GM19240 (cell line): ENCODE measurements at regions not wholly inside any gene's neighbourhood (a gene's known extent, or its start where the extent isn't known, plus 50 kb on each side); places are given as distances from the start of the nearest gene placed in this dataset.
A peak's percentile ranks its signal among the peaks of the same experiment; 100 is the strongest.
"Not testable (repeated sequence)": the region's sequence is repeated elsewhere in the genome, so short reads cannot be mapped to it uniquely, and the experiment has no call there.

ENCODE experiments used
- DNase-seq: peaks from one replicate; pipeline ENCODE4 v3.0.0; 2011; ENCODE audit warnings: low spot score; ENCODE audit not compliant: insufficient read length

DNA sequence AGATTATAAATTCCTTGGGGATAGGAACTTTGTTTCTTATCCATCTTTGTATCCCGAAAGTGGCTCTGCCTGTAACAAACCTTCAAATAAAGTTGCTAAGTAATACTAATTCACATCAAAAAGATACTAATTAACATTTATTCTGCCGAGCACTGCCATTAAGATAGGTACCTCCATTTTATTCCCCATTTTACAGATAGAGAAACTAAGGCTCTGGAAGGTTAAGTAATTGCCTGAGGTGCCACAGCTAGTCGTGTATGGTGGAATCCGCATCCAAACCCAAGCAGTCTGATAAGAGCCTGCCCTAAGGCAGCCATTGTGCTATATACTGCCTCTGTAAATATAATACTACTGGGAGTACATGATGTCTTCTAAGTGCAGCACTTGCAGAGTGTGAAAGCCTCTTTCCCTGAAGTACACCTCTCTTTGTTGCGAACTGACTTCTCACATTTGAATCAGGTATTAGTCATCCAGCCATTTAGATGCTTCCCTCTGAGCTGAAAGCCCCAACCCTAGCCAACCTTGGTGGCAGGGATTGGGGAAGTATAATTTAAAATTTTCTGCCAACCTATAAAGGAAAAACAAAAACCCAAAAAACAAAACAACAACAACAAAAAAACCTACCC lies 78.5 kb upstream of the CHD2 start:
- no peak for DNase-seq

DNA sequence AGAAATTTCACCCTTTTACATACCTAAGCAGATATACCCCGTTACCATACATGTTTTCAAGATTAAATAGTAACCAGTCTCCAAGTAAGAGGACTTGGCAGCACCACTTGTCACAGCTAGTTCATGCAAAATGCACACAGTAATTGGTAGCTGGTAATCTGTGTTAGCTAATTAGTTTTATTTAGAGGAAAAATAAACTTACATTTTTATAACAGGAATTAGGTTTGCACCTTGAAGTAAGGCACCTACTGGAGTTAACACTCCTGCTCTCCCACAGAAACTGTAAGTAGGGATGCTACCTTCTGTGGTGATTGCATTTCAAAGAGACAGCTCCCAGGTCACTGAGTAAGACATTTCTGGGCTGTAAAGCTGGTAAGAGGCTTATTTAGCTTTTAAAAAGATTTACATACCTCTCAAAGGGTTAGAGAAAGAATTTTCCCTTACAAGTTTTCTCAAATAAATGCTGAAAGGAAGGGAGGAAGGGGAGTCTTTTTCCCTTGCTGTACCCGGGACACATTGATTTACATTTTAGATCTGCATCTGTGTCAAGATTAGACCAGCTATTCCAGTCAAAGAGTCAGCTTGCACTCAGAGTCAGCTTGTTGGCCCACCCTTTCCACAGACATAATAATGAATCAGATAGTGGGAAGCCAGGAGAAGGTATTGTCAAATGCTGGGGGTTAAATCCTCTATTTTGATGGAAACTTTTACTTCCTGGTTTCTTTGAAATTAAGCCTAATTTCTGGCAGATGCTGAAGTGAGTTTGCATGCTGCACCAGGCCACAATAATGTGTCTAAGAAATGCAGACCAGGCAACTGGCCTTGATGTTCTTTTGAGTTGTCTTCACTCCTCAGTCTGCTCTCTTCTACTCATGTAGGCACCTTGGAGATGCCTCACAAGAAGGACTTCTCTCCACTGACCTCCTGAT lies 77.6 kb upstream of the CHD2 start:
- DNase-seq: no peak

DNA sequence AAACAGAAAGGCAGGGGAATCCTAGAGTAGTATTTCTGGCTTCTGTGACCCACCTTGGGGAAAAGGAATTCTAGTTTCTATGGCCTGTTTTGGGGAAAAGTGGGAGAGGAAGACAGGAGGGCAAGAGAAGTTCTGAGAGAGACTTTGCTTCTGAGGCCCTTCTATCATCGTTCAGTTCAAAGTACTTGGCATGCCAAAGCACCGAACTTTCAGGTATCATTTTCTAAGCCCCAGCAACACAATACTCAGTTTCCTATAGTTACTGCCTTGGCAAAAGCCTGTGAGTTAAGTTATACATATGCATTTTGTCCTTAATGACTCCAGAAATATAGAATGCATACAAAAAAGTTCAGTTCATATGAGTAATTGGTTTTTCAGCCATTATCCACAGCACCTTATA lies 74.1 kb upstream of the CHD2 start:
- no peak for DNase-seq

DNA sequence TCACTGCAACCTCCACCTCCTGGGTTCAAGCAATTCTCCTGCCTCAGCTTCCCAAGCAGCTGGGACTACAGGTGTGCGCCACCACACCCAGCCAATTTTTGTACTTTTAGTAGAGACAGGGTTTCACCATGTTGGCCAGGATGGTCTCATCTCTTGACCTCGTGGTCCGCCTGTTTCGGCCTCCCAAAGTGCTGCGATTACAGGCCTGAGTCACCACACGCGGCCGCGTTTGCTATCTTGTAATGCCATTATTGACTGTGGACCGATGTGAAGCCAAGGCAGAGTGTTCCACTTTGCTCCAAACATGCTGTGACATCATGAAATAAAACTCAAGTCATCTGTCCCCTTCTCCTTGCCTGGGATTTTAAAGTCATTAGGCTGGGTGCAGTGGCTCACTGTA lies 72.1 kb upstream of the CHD2 start:
- DNase-seq: not testable (repeated sequence)

DNA sequence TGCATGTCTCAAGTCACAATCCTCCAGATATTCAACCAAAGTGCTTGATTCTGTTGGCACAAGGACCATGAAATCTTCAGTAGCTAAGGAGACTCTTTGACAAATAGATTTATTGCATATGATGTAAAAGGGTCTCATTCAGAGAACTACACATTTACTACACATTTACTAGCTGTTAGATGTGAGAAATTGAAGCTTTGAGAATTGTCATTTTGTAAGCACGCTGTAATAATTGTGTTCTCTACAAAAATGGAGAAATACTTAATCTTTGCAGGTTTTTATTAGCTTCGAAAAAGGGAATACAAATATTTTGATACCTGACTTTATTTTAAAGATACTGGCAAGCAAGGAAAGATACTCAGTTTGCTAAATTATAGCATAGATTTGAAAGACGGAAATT lies 70.2 kb upstream of the CHD2 start:
- no peak for DNase-seq

DNA sequence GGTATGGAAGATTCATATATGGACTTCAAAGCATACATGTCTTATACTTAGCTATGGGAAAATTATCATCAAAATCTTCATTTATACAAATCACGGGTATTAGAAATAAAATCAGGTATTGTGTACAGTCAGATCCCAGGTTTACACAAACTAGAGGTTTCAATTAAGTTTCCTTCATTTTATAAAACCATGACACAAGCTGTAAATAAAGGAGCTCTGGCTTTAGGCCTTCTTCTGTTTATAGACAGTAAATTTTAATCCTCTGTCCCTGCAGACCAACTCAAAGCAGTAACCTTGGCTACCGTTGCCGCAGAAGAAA lies 68.8 kb upstream of the CHD2 start:
- DNase-seq: no peak

DNA sequence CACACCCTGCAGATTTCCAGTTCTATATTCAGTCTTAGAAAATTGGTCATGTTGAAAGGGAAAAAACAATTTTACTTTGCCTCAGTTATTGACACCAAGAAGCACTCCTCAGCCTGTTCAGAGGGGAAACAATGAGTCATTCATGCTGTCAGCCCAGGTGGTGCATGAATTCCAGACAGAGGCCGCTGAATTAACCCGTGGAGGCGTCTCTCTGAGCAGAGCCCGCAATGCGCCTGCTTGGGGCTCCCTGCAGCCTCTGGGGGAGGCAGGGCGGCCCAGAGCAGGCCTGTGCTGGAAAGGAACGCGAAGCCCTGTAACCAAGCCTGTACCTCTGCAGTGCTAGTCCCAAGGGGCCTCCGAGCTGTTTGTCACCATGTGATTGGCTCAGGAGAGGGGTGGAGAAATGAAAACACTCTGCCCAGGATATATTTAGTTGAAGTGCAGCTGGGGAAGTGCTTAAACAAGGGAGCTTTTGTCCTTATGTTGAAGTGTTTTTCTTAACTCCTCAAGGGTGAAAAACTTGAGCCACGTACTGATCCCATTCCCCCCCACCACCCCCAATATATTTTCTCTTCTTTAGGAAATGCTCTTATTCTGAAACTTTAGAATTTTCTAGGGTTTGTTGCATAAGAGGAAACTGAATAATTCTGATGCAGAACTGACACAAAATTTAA lies 68.3 kb upstream of the CHD2 start:
- peak; percentile 76 for DNase-seq

DNA sequence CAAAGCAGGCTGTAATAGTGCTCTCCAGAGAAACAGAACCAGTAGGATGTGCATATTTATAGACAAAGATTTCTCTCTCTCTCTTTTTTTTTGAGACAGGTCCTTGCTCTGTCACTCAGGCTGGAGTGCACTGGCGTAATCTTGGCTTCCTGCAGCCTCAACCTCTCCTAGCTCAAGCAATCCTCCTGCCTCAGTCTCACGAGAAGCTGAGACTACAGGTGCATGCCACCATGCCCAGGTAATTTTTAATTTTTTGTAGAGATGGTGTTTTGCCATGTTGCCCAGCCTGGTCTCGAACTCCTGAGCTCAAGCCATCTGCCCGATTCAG lies 67.1 kb upstream of the CHD2 start:
- DNase-seq: no peak

DNA sequence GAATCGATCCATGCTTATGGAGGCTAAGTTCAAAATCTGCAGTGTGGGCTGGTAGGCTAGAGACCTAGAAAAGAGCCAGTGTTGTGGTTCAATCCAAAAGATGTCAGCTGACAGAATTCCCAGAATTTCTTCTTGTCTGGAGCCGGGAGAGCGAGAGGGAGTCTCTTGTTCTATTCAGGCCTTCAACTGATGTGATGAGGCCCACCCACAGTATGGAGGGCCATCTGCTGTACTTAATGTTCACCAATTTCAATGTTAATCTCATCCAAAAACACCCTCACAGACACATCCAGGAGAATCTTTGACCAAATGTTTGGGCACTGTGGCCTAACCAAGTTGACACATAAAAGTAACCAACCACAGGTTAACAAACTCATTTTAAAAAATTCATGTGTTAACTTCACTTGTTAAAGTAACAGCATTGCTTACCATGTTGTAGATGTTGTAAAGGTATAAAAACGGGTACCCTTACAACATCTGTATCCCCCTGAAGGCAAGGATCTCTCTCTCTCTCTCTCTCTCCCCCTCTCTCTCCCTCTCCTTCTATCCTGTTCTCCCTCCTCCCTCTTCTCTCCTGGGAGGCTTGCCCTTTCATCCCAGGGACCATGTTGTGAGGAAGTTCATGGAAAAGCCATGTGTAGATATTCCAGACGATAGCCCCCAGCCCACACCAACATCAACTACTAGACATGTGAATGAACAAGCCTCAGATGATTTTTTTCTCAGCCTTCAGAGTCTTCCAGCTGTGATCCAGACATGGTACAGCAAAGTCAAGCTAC lies 66.4 kb upstream of the CHD2 start:
- DNase-seq: no peak

DNA sequence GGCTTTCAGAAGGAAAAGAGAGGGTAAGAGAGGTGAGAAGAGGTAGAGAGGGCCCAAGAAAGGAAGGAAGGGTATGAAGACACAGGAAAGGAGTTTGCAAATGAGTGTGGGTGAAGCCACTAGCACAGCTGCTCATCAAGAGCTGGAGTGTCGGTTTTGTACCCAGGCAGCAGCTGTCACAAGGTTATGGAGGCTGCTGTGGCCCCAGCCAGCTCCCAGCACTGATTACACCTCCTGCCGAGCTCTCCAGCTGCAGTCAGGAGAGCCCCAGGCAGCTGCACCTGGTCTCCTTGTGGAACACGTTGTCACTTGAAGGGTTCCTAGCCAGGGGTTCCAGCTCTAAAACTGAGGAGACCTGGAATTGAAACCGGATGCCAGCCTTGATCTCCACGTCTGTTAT lies 60.4 kb upstream of the CHD2 start:
- DNase-seq: no peak

DNA sequence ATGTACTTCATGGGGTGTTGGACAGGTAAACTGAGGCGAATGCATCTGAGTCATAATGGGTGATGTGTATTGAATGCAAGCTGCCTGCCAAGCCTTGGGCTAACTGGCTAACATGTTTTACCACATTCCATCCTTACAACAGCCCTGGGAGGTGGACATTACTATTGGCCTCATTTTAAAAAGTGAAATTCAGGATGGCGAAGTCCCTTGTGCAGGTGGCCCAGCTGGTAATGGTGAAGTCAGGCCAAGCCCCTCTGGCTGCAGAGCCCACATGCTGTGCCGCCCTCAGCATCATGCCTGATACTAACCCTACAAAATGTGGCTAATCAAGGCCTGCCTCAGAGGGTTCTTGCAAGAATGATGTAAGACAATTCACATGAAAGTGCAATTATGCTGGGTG lies 60.0 kb upstream of the CHD2 start:
- no peak for DNase-seq

DNA sequence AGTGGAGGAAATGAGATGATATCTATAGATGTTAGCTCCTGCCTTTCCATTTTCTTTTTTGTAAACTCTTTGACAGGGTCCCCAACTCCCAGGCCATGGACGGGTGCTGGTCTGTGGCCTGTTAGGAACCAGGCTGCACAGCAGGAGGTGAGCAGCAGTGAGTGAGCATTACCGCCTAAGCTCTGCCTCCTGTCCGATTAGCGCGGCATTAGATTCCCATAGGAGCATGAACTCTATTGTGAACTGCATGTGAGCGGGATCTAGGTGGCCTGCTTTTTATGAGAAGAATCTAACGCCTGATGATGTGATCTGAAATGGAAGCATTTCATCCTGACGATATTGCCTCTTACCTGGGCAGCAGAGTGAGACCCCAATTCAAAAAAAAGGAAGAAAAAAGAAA lies 56.8 kb upstream of the CHD2 start:
- DNase-seq: no peak

DNA sequence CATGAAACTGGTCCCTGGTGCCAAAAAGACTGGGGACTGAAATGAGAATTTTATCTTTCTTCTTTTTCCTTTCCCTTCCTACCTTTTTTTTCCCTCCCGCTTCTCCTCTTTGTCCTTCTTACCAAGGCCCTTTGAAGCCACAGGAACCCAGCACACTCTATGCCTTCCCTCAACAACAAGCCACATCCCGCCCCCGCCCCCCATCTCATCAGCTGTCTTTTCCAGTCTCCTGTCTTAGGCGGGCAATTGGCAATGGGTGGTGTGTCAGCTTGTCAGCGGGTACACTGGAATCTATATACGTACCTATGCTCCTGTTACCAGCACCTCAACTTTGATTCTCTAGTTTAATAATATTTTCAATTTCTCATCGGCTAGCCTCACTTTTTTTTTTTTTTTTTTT lies 56.3 kb upstream of the CHD2 start:
- DNase-seq: no peak

DNA sequence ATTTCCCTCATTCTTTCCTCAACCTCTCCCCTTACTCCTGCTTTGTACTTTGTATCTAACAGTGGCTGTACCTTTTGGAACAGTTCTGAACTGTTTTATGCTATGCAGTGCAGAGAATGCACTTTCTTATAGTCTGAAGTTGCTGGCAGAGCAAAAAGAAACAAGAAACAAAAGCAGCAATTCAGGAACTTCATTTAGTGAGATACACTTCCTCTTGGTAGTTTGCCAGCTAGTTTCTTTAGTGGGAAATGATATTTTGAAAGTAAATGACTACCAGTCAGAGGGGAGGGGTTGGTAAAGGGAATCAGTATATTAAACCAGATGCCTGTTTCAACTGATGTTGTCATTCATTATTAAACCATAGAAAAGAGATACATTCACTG lies 55.0 kb upstream of the CHD2 start:
- DNase-seq: peak; percentile 14

DNA sequence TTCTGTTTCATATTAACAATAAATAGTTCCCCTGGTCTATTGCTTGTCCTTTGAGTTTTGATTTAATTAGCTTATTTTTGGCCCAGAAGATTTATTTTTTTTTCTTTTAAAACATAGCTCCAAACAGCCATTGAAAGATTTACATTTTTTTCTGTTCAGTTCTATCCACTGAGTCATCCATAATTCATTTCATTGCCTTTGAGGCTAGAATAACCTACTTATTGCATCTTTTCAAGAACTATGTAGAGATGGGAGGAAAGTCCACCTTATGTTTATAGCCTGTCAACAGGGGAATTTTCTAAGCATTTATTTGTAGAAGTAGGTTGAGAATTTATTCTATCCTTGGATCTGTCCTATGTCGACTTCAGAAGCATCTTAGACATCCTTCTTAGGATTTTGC lies 53.4 kb upstream of the CHD2 start:
- DNase-seq: no peak

DNA sequence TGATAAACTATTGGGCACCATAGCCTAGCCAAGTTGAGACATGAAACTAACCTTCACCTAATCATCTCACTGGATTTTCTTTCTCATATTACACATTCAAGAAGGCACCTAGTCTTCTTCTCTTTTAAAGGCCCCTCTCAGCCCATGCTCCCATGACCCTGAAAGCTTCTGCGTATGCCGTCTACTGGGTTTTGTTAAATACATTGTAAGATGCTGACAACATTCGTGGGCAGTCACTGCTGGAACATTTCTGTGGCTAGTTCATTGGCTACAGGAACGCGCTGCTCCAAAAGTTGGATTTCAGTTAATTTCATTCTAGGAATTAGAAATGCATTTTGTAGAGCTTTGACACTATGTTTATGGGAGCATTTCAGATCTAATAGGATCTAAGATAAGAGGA lies 52.3 kb upstream of the CHD2 start:
- DNase-seq: no peak

DNA sequence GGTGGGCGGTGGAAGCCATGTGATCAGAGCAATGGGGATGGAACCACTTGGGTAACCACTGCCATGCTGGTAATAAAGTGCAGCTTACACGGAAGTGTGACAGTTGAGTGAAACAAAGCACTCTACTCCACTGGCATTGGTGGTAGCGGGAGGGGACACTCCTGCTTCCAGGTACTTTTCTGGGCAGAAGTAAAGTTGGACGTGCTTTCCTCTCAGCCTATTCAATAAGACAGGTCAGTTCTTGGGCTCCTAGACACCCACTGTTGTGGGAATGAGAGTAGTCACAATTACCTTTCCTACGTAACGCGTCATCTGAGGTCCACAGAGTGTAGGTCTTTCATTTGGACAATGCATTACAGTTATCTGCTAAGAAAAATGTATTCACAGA lies 51.7 kb upstream of the CHD2 start:
- no peak for DNase-seq

DNA sequence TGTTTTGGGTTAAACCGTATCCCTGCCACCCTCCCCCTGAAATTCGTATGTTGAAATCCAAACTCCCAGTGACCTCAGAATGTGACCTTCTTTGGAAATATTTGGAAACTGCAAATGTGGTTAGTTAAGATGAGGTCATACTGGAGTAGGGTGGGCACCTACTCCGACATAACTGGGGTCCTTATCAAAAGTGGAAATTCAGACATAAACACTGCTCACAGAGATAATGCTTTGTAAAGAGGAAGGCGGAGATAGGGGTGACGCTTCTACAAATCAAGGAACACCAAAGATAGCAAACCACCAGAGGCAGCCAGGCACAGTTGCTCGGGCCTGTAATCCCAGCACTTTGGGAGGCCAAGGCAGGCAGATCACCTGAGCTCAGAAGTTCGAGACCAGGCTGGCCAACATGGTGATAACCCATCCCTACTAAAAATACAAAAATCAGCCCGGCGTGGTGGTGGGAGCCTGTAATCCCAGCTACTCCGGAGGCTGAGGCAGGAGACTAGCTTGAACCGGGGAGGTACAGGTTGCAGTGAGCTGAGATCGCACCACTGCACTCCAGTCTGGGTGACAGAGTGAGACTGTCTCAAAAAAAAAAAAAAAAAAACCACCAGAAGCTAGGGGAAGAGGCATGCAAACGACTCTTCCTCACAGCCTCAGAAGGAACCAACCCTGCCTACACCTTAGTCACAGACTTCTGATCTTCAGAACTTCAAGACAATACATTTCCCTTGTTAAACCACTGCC lies 51.1 kb upstream of the CHD2 start:
- peak; percentile 39 for DNase-seq

DNA sequence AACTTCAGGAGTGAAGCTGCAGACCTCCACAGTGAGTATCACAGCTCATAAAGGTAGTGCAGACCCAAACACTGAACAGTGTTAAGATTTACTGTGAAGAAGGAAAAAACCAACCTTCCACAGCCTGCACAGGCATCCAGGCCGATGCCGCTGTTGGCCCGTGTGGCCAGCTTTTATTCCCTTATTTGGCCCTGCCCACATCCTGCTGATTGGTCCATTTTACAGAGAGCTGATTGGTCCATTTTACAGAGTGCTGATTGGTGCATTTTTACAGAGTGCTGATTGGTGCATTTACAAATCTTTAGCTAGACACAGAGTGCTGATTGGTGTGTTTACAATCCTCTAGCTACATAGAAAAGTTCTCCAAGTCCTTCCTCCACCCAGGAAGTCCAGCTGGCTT lies 49.9 kb upstream of the CHD2 start:
- not testable (repeated sequence) for DNase-seq
